CD4-positive, CD25-positive, alpha-beta regulatory T cell (primary cell): ENCODE measurements at regions not wholly inside any gene's neighbourhood (a gene's known extent, or its start where the extent isn't known, plus 50 kb on each side); places are given as distances from the start of the nearest gene placed in this dataset.

ENCODE experiments used
- ATAC-seq, 2 donors: fragments of 150-1000 bp; cut with Tn5 transposase; one replicate each; pipeline ENCODE4 v1.10.0; 2021; ENCODE audit warnings: low read depth in 2 of 2, moderate number of reproducible peaks in 2 of 2, moderate library complexity in 1 of 2
- DNase-seq, 3 donors: peaks; one replicate each; pipeline versions ENCODE4 v3.0.0 to v3.0.0-alpha.2; 2012 to 2022; ENCODE audit warnings: mixed read lengths in 1 of 3
- H3K27ac ChIP-seq: one replicate; pipeline ENCODE4 v1.7.0; 2013; ENCODE audit warnings: mild to moderate bottlenecking, low read length; ENCODE audit not compliant: insufficient read depth, poor library complexity, severe bottlenecking
- H3K27me3 ChIP-seq: one replicate; pipeline ENCODE4 v1.7.0; 2013; ENCODE audit warnings: low read length; ENCODE audit not compliant: control insufficient read depth, insufficient read depth
- H3K36me3 ChIP-seq: one replicate; pipeline ENCODE4 v1.7.0; 2013; ENCODE audit warnings: mild to moderate bottlenecking, low read length, moderate library complexity; ENCODE audit not compliant: control insufficient read depth, insufficient read depth
- H3K4me1 ChIP-seq: 2 replicates; pipeline ENCODE4 v1.7.0; 2013; ENCODE audit warnings: mild to moderate bottlenecking, low read length; ENCODE audit not compliant: insufficient read depth, control insufficient read depth, poor library complexity, severe bottlenecking
- H3K4me3 ChIP-seq: one replicate; pipeline ENCODE4 v1.7.0; 2013; ENCODE audit warnings: low read depth, mild to moderate bottlenecking, low read length, moderate library complexity
- H3K9me3 ChIP-seq, 2 experiments: 1 replicate in 1 of 2; 2 replicates in 1 of 2; pipeline ENCODE4 v1.7.0; 2013; ENCODE audit warnings: low read length in 2 of 2, mild to moderate bottlenecking in 1 of 2, moderate library complexity in 1 of 2; ENCODE audit not compliant: control insufficient read depth in 2 of 2
- H3K27ac Mint-ChIP-seq, 3 donors: one replicate each; pipeline ENCODE4 v1.8.0; 2020 to 2022; ENCODE audit warnings: mild to moderate bottlenecking in 3 of 3, mixed read lengths in 3 of 3, moderate library complexity in 2 of 3
- H3K27me3 Mint-ChIP-seq: one replicate; pipeline ENCODE4 v1.8.0; 2022; ENCODE audit warnings: mild to moderate bottlenecking, mixed read lengths
- H3K36me3 Mint-ChIP-seq: one replicate; pipeline ENCODE4 v1.8.0; 2020; ENCODE audit warnings: mixed read lengths
- H3K4me1 Mint-ChIP-seq, 4 donors: one replicate each; pipeline ENCODE4 v1.8.0; 2020 to 2022; ENCODE audit warnings: mixed read lengths in 4 of 4, mild to moderate bottlenecking in 1 of 4
- H3K4me3 Mint-ChIP-seq, 4 donors: one replicate each; pipeline ENCODE4 v1.8.0; 2020 to 2022; ENCODE audit warnings: mild to moderate bottlenecking in 4 of 4, mixed read lengths in 4 of 4, moderate library complexity in 3 of 4
- H3K9me3 Mint-ChIP-seq, 7 donors: one replicate each; pipeline ENCODE4 v1.8.0; 2020 to 2022; ENCODE audit warnings: mixed read lengths in 7 of 7, mild to moderate bottlenecking in 3 of 7, moderate library complexity in 2 of 7

DNA sequence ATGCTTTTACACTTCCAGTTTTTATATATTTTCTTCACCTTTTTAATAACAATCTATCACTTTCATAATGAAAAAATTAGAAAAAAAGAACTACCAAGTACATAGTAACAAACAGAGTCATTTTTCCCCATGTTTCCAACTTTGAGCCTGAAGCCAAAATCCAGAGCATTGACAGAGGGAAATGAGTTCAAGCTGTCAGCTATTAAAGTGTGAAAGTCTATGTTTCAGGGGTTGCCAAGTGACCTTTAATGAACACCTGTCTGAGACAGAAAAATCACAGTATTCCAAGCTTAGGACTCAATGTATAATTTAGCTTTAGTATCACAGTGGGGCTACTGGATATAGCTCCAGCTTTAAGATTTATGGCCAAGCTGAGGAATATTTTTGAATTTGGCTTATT, 128.3 kb upstream of the GADL1 start:
- Histone ChIP-seq H3K4me1 (no peaks in the 10 kb centered on the region), H3K4me3 (no peak overlapping the region), H3K27ac (no peak overlapping the region), H3K27me3 (no peaks in the 10 kb centered on the region), H3K36me3 (no peaks in the 10 kb centered on the region), H3K9me3 (peaks cover 0 to 1% of the 10 kb centered on the region in 2 experiments)
- no peaks in the 10 kb centered on the region for H3K36me3 Mint-ChIP-seq
- no peak overlapping the region for H3K4me3 Mint-ChIP-seq
- no peaks in the 10 kb centered on the region for H3K4me1 Mint-ChIP-seq
- no peaks in the 10 kb centered on the region for H3K27me3 Mint-ChIP-seq
- peaks cover 0 to 5% (median 0%) of the 10 kb centered on the region in 7 donors for H3K9me3 Mint-ChIP-seq
- DNase-seq (no peak), ATAC-seq (no peak)
- no peak overlapping the region for H3K27ac Mint-ChIP-seq

DNA sequence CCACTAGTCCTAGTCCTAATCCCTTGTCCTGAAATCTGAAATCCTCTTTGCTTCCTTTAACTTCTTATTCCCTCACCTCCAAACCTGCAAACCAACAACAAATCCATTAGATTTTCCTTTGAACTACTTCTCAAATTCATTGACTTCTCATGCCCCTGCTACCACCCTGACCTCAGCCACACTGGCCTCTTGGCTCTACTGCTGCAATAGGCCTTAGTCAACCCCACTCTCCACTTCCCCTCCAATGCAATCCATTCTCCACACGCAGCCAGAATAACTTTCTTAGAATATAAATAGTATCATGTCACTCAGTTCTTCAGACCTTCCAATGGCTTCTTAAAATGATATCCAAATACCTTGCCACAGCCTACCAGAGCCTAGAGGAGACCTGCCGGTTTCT, 131.1 kb upstream of the GADL1 start:
- Mint-ChIP-seq H3K27me3 (no peaks in the 10 kb centered on the region), H3K4me1 (no peaks in the 10 kb centered on the region), H3K36me3 (no peaks in the 10 kb centered on the region), H3K4me3 (no peak overlapping the region), H3K9me3 (peaks cover 0 to 10% (median 1%) of the 10 kb centered on the region in 7 donors), H3K27ac (no peak overlapping the region)
- H3K4me3 ChIP-seq, result no peak overlapping the region
- no peaks in the 10 kb centered on the region for H3K4me1 ChIP-seq
- H3K36me3 ChIP-seq, result no peaks in the 10 kb centered on the region
- ATAC-seq (no peak), DNase-seq (no peak)
- peaks cover 0 to 1% of the 10 kb centered on the region in 2 experiments for H3K9me3 ChIP-seq
- no peak overlapping the region for H3K27ac ChIP-seq
- H3K27me3 ChIP-seq, result no peaks in the 10 kb centered on the region

DNA sequence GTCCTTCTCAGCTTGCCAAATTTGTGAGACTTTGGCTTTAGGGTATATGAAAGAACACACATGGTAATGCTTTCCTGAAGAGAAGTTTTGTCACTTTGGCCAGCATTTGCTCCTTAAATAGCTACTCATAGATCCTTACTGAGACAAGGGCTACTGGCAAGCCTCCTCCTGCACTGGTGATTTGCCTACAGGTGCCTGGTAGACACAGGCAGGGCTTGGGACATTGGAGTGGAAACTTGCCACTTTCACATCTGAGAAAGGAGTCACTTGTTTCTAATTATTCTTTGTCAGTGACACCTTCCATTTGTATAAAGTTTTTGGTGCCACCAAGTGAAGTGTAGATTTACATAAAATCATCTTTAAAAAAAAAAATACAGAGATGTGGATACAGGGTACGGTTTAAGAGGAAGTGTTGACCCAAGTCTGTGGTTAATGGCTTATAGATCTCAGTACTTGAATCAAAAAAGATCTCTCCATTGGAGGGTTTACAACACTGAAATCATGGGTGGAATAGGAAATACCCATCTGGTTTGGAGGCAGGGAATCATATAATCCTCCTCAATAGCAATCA, 132.8 kb upstream of the GADL1 start:
- no peaks in the 10 kb centered on the region for H3K36me3 Mint-ChIP-seq
- Histone ChIP-seq H3K27me3 (no peaks in the 10 kb centered on the region), H3K4me1 (no peaks in the 10 kb centered on the region)

DNA sequence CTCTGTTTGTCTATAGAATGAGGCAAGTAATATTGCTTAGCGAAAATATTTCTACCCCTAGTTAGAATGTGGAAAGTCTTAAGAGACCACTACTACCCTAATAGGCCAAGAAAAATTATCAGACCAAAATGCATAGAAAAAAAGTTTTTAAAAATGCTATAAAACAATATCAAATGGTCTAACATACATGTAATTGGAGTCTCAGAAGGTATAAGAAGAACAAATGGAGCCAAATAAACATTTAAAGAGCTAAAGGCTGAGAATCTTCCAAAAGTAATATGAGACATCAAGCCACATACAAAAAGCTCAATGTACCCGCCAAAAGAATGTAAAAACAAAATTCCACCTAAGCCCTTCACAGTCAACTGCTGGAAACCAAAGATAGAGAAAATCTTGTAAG, 133.5 kb upstream of the GADL1 start:
- no peak for ATAC-seq
- H3K27me3 ChIP-seq, result no peaks in the 10 kb centered on the region
- no peak overlapping the region for H3K4me3 Mint-ChIP-seq

More for the DNA sequence above, 132.8 kb upstream of the GADL1 start:
- Histone ChIP-seq H3K4me3 (no peak overlapping the region), H3K27ac (no peak overlapping the region), H3K9me3 (peaks cover 0 to 1% of the 10 kb centered on the region in 2 experiments), H3K36me3 (no peaks in the 10 kb centered on the region)
- H3K9me3 Mint-ChIP-seq, result peaks cover 0 to 10% (median 3%) of the 10 kb centered on the region in 7 donors
- ATAC-seq, result no peak
- no peaks in the 10 kb centered on the region for H3K27me3 Mint-ChIP-seq
- no peak for DNase-seq
- H3K4me1 Mint-ChIP-seq, result no peaks in the 10 kb centered on the region
- H3K27ac Mint-ChIP-seq, result no peak overlapping the region
- H3K4me3 Mint-ChIP-seq, result no peak overlapping the region

DNA sequence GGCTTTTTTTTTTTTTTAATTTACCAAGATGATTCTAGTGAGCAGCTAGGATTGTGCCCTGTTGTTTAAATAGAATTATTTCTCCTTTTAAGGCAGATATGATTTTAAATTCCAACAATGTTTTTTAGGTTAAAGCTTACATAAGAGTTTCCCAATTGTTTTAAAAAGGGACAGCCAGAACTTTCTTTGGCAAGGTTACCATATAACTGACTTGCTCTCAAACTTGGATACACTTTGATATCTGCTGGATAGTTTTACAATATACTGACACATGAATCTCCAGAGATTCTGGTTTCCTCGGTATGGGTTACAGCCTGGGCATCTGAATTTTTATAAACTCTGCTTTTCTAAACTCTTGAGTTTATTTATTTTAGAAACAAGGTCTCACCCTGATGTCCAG, 134.3 kb upstream of the GADL1 start:
- H3K9me3 Mint-ChIP-seq, result peaks cover 0 to 10% (median 3%) of the 10 kb centered on the region in 7 donors
- Histone ChIP-seq H3K9me3 (peaks cover 0 to 1% of the 10 kb centered on the region in 2 experiments), H3K36me3 (no peaks in the 10 kb centered on the region), H3K4me3 (no peak overlapping the region), H3K27ac (no peak overlapping the region), H3K27me3 (no peaks in the 10 kb centered on the region), H3K4me1 (no peaks in the 10 kb centered on the region)
- no peak for ATAC-seq
- no peaks in the 10 kb centered on the region for H3K27me3 Mint-ChIP-seq
- H3K36me3 Mint-ChIP-seq, result no peaks in the 10 kb centered on the region
- no peaks in the 10 kb centered on the region for H3K4me1 Mint-ChIP-seq
- H3K4me3 Mint-ChIP-seq, result no peak overlapping the region
- H3K27ac Mint-ChIP-seq, result no peak overlapping the region
- no peak for DNase-seq

More for the DNA sequence above, 133.5 kb upstream of the GADL1 start:
- Mint-ChIP-seq H3K9me3 (peaks cover 0 to 10% (median 3%) of the 10 kb centered on the region in 7 donors), H3K36me3 (no peaks in the 10 kb centered on the region), H3K27me3 (no peaks in the 10 kb centered on the region), H3K27ac (no peak overlapping the region), H3K4me1 (no peaks in the 10 kb centered on the region)
- Histone ChIP-seq H3K9me3 (peaks cover 0 to 1% of the 10 kb centered on the region in 2 experiments), H3K36me3 (no peaks in the 10 kb centered on the region), H3K4me3 (no peak overlapping the region), H3K4me1 (no peaks in the 10 kb centered on the region), H3K27ac (no peak overlapping the region)
- no peak for DNase-seq

DNA sequence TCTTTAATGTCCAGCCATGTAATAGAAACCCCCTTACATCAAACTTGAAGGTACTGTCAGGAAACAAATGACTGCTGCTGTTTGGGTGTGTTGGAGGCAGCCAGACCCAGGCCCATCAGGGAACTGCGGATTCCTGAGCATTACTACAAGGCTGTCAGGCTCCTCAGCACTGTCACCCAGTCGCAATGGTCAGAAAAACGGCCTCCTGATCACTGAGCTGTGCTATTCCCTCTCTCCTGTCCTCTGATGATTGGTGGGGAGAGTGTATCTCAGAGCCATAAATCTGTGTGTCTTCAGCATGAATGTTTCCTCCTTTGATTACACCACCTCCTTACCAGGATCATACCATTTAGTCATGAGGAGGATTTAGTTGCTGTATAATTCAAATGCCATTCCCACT, 135.2 kb upstream of the GADL1 start:
- no peaks in the 10 kb centered on the region for H3K36me3 Mint-ChIP-seq
- H3K9me3 Mint-ChIP-seq, result peaks cover 0 to 10% (median 3%) of the 10 kb centered on the region in 7 donors
- no peak overlapping the region for H3K4me3 ChIP-seq
- no peak overlapping the region for H3K4me3 Mint-ChIP-seq
- peaks cover 3% of the 10 kb centered on the region for H3K27me3 ChIP-seq
- H3K36me3 ChIP-seq, result no peaks in the 10 kb centered on the region
- H3K27me3 Mint-ChIP-seq, result no peaks in the 10 kb centered on the region
- ATAC-seq (no peak), DNase-seq (no peak)
- H3K4me1 Mint-ChIP-seq, result no peaks in the 10 kb centered on the region
- no peak overlapping the region for H3K27ac ChIP-seq
- H3K9me3 ChIP-seq, result peaks cover 0 to 1% of the 10 kb centered on the region in 2 experiments
- H3K27ac Mint-ChIP-seq, result no peak overlapping the region
- H3K4me1 ChIP-seq, result no peaks in the 10 kb centered on the region

DNA sequence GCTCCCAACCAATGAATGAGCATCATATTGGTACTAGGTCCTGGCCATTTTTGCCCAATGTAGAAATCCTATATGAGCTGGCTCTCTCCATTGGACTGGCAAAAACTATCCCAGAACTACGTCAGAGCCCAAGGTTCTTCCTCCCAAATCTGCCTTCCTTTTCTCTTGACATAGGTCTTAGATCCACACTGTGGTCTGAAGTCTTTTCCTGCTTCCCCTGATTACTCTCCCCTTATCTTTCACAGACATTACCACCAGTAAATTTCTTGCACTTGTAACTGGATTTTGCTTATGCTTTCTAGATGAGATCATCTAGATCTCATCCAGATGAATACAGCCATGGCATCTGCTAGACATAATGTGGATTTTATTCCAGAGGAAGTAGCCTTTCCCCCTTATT, 141.2 kb upstream of the GADL1 start:
- no peak overlapping the region for H3K4me3 Mint-ChIP-seq
- no peak for ATAC-seq
- Histone ChIP-seq H3K4me3 (no peak overlapping the region), H3K4me1 (no peaks in the 10 kb centered on the region), H3K9me3 (no peaks in the 10 kb centered on the region), H3K27me3 (peaks cover 3% of the 10 kb centered on the region), H3K27ac (no peak overlapping the region), H3K36me3 (no peaks in the 10 kb centered on the region)
- peaks cover 0 to under 1% (median 0%) of the 10 kb centered on the region in 4 donors for H3K4me1 Mint-ChIP-seq
- no peak for DNase-seq
- H3K27ac Mint-ChIP-seq, result no peak overlapping the region
- H3K9me3 Mint-ChIP-seq, result peaks cover 0 to 7% (median 0%) of the 10 kb centered on the region in 7 donors
- peaks cover 7% of the 10 kb centered on the region for H3K27me3 Mint-ChIP-seq
- no peaks in the 10 kb centered on the region for H3K36me3 Mint-ChIP-seq

DNA sequence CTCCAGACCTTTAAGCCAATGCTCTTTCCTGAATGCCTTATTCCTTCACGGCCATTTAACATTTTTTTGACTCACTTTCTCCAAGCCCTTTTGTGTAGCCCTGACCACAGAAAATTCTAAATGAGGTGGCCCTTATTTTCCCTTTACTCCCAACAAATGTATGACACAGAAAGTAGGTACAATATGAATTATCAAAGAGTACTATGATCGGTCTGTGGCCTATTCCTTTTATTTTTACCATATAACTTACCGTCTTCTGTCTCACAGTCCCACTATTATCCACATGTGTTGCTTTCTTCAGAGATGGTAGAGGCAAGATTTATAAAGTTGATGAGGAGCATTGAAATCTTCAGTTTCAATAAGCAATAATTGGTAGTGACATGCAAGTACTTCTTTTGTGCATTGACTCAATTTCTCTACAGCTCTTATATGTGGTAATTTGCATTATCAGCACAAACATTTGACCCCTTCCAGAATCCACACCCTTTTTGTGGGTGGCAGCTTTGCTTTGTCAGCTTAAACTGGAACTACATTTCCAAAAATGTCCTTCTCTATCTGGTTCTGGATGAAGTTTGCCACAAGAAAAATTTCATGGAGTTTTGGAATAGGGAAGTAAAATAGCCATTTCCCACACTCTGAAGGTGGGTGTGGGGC, 143.8 kb upstream of the GADL1 start:
- Histone ChIP-seq H3K9me3 (no peaks in the 10 kb centered on the region), H3K36me3 (no peaks in the 10 kb centered on the region), H3K27me3 (peaks cover 3% of the 10 kb centered on the region), H3K4me1 (no peaks in the 10 kb centered on the region), H3K27ac (no peak overlapping the region), H3K4me3 (no peak overlapping the region)
- Mint-ChIP-seq H3K4me3 (no peak overlapping the region), H3K36me3 (no peaks in the 10 kb centered on the region), H3K4me1 (peaks cover 0 to 5% (median 0%) of the 10 kb centered on the region in 4 donors), H3K27me3 (peaks cover 7% of the 10 kb centered on the region), H3K27ac (no peak overlapping the region), H3K9me3 (peaks cover 0 to 10% (median 5%) of the 10 kb centered on the region in 7 donors)
- DNase-seq (no peak), ATAC-seq (no peak)
